ENCODE measurements at regions not wholly inside any gene's neighbourhood (a gene's known extent, or its start where the extent isn't known, plus 50 kb on each side); places are given as distances from the start of the nearest gene placed in this dataset.

- no peak for DNase-seq (ENCODE audit: low spot score in 2 of 2)
- Histone ChIP-seq H3K4me3 (no peak overlapping the region), H3K36me3 (no peaks in the 10 kb centered on the region), H3K9me3 (no peaks in the 10 kb centered on the region), H3K27me3 (no peaks in the 10 kb centered on the region), H3K27ac (peak overlapping the region in 2 of 4 donors; percentile 56), H3K4me1 (peaks cover 0 to 54% (median 6%) of the 10 kb centered on the region in 4 donors)
- 14 to 18% methylated on average over 7 of the region's 7 CpGs for WGBS, 2 donors
- TF ChIP-seq EP300 (IDR thresholded peaks at IDR 0.05) (peak in 1 of 2 donors; percentile 6), POLR2A (IDR thresholded peaks at IDR 0.05) (no peak)
Observed at GRCh38 chr20:58078741-58079522, 149.5 kb downstream of the ANKRD60 start.

- 95 to 99% methylated on average over 6 of the region's 6 CpGs for WGBS, 2 donors
- DNase-seq (ENCODE audit: low spot score in 2 of 2) = no peak
- TF ChIP-seq POLR2A (IDR thresholded peaks at IDR 0.05) (no peak), CTCF (IDR thresholded peaks at IDR 0.05) (no peak), EP300 (IDR thresholded peaks at IDR 0.05) (no peak)
Observed at GRCh38 chr20:58077282-58077681, 151.2 kb downstream of the ANKRD60 start.

GRCh38 chr20:58076405-58076804 is 152.0 kb downstream of the ANKRD60 start:
- no peaks in the 10 kb centered on the region for H3K27me3 ChIP-seq
- TF ChIP-seq CTCF (IDR thresholded peaks at IDR 0.05) (no peak), POLR2A (IDR thresholded peaks at IDR 0.05) (no peak), EP300 (IDR thresholded peaks at IDR 0.05) (no peak)
- H3K9me3 ChIP-seq = no peaks in the 10 kb centered on the region
- no peak overlapping the region for H3K4me3 ChIP-seq
- no peak for DNase-seq (ENCODE audit: low spot score in 2 of 2)
- no peaks in the 10 kb centered on the region for H3K36me3 ChIP-seq
- WGBS, 2 donors = 52 to 66% methylated on average over 4 of the region's 4 CpGs
- no peak overlapping the region for H3K27ac ChIP-seq
- peaks cover 0 to 42% (median 6%) of the 10 kb centered on the region in 4 donors for H3K4me1 ChIP-seq

More at GRCh38 chr20:58077282-58077681, 151.2 kb downstream of the ANKRD60 start:
- H3K27me3 ChIP-seq = no peaks in the 10 kb centered on the region
- no peaks in the 10 kb centered on the region for H3K9me3 ChIP-seq
- H3K4me3 ChIP-seq = no peak overlapping the region
- peaks cover 0 to 50% (median 6%) of the 10 kb centered on the region in 4 donors for H3K4me1 ChIP-seq
- no peaks in the 10 kb centered on the region for H3K36me3 ChIP-seq
- H3K27ac ChIP-seq = no peak overlapping the region

- DNase-seq (ENCODE audit: low spot score in 2 of 2) = no peak
- WGBS, 2 donors = 87 to 94% methylated on average over 14 of the region's 14 CpGs
- H3K4me1 ChIP-seq = peaks cover 0 to 42% (median 6%) of the 10 kb centered on the region in 4 donors
- H3K9me3 ChIP-seq = no peaks in the 10 kb centered on the region
- no peaks in the 10 kb centered on the region for H3K27me3 ChIP-seq
- H3K4me3 ChIP-seq = no peak overlapping the region
- no peaks in the 10 kb centered on the region for H3K36me3 ChIP-seq
- no peak overlapping the region for H3K27ac ChIP-seq
- TF ChIP-seq POLR2A (IDR thresholded peaks at IDR 0.05) (no peak), CTCF (IDR thresholded peaks at IDR 0.05) (no peak), EP300 (IDR thresholded peaks at IDR 0.05) (no peak)
Observed at GRCh38 chr20:58075586-58076345, 152.7 kb downstream of the ANKRD60 start.

- DNase-seq (ENCODE audit: low spot score in 2 of 2) = peak in 1 of 2 donors; percentile 30
- H3K9me3 ChIP-seq = no peaks in the 10 kb centered on the region
- H3K27ac ChIP-seq = peak overlapping the region in 1 of 4 donors; percentile 9
- 59 to 64% methylated on average over 10 of the region's 10 CpGs for WGBS, 2 donors
- H3K36me3 ChIP-seq = no peaks in the 10 kb centered on the region
- no peak for TF ChIP-seq CTCF (IDR thresholded peaks at IDR 0.05)
- no peak for TF ChIP-seq POLR2A (IDR thresholded peaks at IDR 0.05)
- TF ChIP-seq EP300 (IDR thresholded peaks at IDR 0.05) = no peak
- H3K4me3 ChIP-seq = no peak overlapping the region
- peaks cover 0 to 34% (median 1%) of the 10 kb centered on the region in 4 donors for H3K4me1 ChIP-seq
- H3K27me3 ChIP-seq = no peaks in the 10 kb centered on the region
Observed at GRCh38 chr20:58073945-58074856, 154.3 kb downstream of the ANKRD60 start.

Data from tibial nerve (tissue), 4 donors.